HG03097 (cell line): ENCODE measurements at regions not wholly inside any gene's neighbourhood (a gene's known extent, or its start where the extent isn't known, plus 50 kb on each side); places are given as distances from the start of the nearest gene placed in this dataset.
"Not testable (repeated sequence)": the region's sequence is repeated elsewhere in the genome, so short reads cannot be mapped to it uniquely, and the experiment has no call there.

Experiments used
- ATAC-seq: cut with Tn5 transposase; IDR thresholded peaks from one replicate; pipeline ENCODE4 v1.9.1; 2021; ENCODE audit not compliant: unreplicated experiment, low FRiP score

- no peak for ATAC-seq
Observed at GRCh38 chr13:68851026-68851425, 1256.6 kb upstream of the ATXN8OS start.

- no peak for ATAC-seq
Observed at GRCh38 chr13:68850160-68850559, 1257.5 kb upstream of the ATXN8OS start.

- no peak for ATAC-seq
Observed at GRCh38 chr13:68846663-68847062, 1261.0 kb upstream of the ATXN8OS start.

- ATAC-seq = no peak
Observed at GRCh38 chr13:68834375-68834774, 1273.3 kb upstream of the ATXN8OS start.

GRCh38 chr13:68816715-68817114 lies 1290.9 kb upstream of the ATXN8OS start:
- ATAC-seq = no peak

GRCh38 chr13:68813180-68813796 lies 1294.3 kb upstream of the ATXN8OS start:
- no peak for ATAC-seq

- no peak for ATAC-seq
Observed at GRCh38 chr13:68810660-68811059, 1297.0 kb upstream of the ATXN8OS start.

GRCh38 chr13:68808456-68808855 lies 1299.2 kb upstream of the ATXN8OS start:
- no peak for ATAC-seq

- ATAC-seq = no peak
Observed at GRCh38 chr13:68806125-68806524, 1301.5 kb upstream of the ATXN8OS start.

- ATAC-seq = no peak
Observed at GRCh38 chr13:68784275-68784674, 1323.4 kb upstream of the ATXN8OS start.

- ATAC-seq = no peak
Observed at GRCh38 chr13:68759617-68760016, 1348.0 kb upstream of the ATXN8OS start.

GRCh38 chr13:68749796-68750195 lies 1357.8 kb upstream of the ATXN8OS start:
- ATAC-seq = no peak

- no peak for ATAC-seq
Observed at GRCh38 chr13:68748038-68748437, 1359.6 kb upstream of the ATXN8OS start.

- no peak for ATAC-seq
Observed at GRCh38 chr13:68745502-68745901, 1362.1 kb upstream of the ATXN8OS start.

- no peak for ATAC-seq
Observed at GRCh38 chr13:68736961-68737360, 1370.7 kb upstream of the ATXN8OS start.

- ATAC-seq = no peak
Observed at GRCh38 chr13:68727798-68728197, 1379.8 kb upstream of the ATXN8OS start.

GRCh38 chr13:68727165-68727564 lies 1380.5 kb upstream of the ATXN8OS start:
- no peak for ATAC-seq

GRCh38 chr13:68719815-68720214 lies 1387.8 kb upstream of the ATXN8OS start:
- no peak for ATAC-seq

- no peak for ATAC-seq
Observed at GRCh38 chr13:68715651-68716050, 1392.0 kb upstream of the ATXN8OS start.

- ATAC-seq = no peak
Observed at GRCh38 chr13:68714292-68714691, 1393.3 kb upstream of the ATXN8OS start.

GRCh38 chr13:68713394-68713793 lies 1394.2 kb upstream of the ATXN8OS start:
- no peak for ATAC-seq

- no peak for ATAC-seq
Observed at GRCh38 chr13:68708336-68708908, 1399.2 kb upstream of the ATXN8OS start.

GRCh38 chr13:68706044-68706443 lies 1401.6 kb upstream of the ATXN8OS start:
- ATAC-seq = not testable (repeated sequence)
